ENCODE measurements at regions not wholly inside any gene's neighbourhood (a gene's known extent, or its start where the extent isn't known, plus 50 kb on each side); places are given as distances from the start of the nearest gene placed in this dataset.

DNA sequence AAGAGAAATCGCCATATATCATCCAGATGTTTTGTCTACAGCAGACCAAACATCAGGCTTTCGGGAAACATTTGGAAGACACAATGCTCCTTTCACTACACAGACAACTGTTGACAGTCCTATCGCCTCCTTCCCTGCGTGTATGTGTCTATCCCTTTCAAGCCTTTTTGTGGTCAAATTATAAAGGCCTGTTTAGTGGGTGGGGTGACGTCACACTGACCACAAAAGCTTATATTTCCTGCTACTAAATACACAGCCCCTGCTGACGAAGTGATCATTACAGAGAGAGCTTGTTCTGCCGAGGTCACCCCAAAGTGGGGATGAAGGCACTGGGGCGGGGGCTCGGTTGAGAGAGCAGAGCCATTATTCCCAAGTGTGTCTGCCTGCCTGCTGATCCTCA, 302.7 kb upstream of the TNP1 start:
- peak; percentile 79 for DNase-seq (ENCODE audit: low spot score)

- DNase-seq (ENCODE audit: low spot score): no peak
Measured at GRCh38 chr2:217160978-217161973, 301.4 kb upstream of the TNP1 start.

GRCh38 chr2:217160103-217160743, 300.4 kb upstream of the TNP1 start:
- DNase-seq (ENCODE audit: low spot score): no peak

GRCh38 chr2:217158928-217159327, 299.1 kb upstream of the TNP1 start:
- DNase-seq (ENCODE audit: low spot score): no peak

DNA sequence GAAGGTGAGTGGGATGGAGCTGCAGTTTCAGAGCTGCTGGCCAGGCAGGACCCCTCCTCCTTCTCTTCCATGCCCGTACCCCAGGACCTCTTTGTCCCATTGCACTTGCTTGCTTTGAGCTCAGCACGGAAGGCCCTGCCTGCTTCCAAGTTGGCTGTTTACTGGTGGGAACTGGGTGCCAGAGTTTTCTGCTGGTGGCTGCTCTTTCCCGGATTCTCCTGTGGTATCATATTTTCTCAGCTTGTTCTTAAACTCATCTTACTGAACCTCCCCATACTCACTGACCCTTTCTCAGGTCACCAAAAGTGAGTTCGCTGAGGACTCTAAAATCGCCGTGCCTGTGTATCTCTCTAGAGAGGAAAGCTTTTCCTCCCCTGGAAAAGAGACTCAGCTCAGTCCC, 297.7 kb upstream of the TNP1 start:
- no peak for DNase-seq (ENCODE audit: low spot score)

DNA sequence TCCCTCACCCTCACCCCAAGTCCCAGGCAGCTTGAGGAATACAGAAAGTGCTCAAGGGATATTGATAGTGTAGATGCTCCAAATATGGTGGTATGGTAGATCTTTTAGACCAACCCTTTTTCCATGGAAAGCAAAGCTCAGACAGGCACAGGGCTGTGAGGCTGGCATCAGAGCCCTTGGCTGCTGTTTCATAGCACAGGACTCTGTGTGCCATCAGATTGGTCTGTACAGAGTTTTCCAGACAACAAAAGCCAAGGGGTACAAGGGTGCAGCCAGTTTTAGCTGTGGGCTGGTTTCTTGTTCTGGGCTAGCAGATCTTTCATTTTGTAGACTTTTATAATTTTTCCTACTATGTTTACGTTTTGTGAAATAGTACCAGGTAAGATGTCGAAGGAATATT, 296.9 kb upstream of the TNP1 start:
- DNase-seq (ENCODE audit: low spot score): no peak

DNA sequence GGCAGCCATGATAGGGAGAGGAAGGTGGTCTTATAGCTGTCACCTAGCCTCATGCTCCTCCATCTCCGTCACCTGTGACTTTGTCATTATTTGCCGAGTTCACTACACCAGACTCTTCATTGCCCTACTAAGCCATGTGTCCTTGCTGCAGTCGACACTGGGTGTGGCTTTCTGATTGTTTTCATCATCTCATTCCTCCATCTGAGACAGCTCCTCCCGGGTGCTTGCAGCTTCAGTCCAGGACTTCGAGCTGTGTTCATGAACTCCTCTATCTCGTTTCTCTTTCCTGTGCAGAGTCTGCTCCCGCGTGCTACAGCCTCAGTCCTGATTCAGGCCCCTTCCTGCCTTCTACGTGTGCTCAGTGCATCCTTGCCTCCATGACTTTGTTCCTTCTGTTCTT, 295.1 kb upstream of the TNP1 start:
- no peak for DNase-seq (ENCODE audit: low spot score)

DNA sequence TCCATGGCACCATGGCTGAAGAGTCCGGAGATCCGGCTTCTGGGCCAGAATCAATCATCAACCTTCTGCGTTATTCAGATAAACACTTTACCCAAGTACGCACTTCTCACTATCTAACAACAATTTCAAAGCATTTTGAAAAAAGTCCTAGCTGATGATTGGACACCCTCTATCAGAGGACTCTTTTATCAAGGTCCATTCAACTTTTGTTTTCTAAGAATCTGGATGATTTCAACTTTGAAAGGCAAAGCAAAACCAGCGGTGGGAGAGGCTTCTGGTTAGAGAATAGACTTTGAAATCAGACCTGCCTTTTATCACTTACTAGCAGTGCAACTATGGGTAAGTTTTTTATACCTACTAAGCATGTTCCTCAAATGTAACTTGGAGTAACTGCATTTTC, 293.6 kb upstream of the TNP1 start:
- DNase-seq (ENCODE audit: low spot score): no peak

- DNase-seq (ENCODE audit: low spot score): no peak
Measured at GRCh38 chr2:217152831-217153230, 293.0 kb upstream of the TNP1 start.

DNA sequence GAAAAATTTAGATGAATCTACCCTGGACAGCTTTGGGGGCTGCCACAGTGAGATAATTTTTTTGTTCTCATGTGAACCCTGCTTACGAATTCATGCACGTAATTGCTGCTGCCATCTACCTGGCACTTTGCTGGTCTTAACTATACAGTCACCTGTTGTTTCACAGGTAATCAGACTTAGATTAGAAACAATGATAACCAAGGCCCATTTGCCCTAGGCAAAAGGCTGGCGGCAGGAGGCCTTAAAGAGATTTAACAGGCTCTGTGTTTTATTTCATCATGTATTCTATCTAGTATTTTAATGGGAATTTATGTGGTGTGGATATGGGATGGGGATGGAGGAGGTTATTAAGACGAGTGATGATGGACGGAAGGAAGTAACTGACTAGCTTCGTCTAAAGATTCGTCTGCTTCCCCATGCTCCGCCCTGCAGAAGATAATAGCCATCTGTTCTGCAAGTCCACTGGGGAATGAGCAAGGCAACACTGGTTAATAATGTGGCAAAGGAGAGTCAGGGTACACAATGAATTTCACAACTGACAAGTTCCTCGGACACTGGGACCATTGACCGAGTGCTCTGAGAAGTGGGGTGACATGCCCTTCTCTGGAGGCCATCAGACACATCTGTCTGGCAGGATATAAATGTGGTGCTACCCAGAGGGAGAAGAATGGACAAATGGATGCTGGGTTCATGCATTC, 291.8 kb upstream of the TNP1 start:
- DNase-seq (ENCODE audit: low spot score): peak; percentile 20

- DNase-seq (ENCODE audit: low spot score): no peak
Measured at GRCh38 chr2:217150236-217150635, 290.4 kb upstream of the TNP1 start.

GRCh38 chr2:217149087-217149660, 289.3 kb upstream of the TNP1 start:
- no peak for DNase-seq (ENCODE audit: low spot score)

DNA sequence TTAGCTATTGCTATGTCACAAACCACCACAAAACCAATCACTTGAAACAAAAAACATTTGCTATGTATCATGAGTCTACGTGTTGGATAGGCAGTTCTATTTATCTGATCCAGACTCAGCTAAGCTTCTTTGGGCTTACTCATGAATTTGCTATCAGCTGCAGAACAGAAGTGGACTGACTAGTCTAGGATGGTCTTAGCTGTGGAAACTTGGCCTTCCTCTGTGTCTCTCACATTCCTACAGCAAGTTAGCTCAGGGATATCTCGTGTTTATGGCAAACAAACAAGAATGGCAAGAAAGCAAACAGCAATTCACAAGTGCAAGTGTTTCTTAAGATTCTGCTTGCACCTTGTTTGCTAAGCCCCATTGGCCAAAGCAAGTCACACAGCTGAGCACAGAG, 288.0 kb upstream of the TNP1 start:
- DNase-seq (ENCODE audit: low spot score): no peak

- DNase-seq (ENCODE audit: low spot score): no peak
Measured at GRCh38 chr2:217146956-217147355, 287.1 kb upstream of the TNP1 start.

- DNase-seq (ENCODE audit: low spot score): no peak
Measured at GRCh38 chr2:217142649-217143266, 282.9 kb upstream of the TNP1 start.

DNA sequence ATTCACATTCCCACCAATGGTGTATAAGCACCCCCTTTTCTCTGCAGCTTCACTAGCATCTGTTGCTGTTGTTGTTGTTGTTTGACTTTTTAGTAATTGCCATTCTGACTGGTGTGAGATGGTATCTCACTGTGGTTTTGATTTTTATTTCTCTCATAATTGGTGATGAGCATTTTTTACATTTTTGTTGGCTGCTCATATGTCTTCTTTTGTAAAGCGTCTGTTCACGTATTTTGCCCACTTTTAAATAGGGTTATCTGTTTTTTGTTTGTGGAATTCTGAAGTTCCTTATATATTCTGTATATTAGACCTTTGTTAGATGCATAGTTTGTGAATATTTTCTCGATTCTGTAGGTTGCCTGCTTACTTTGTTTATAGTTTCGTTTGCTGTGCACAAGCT, 278.4 kb upstream of the TNP1 start:
- no peak for DNase-seq (ENCODE audit: low spot score)

GRCh38 chr2:217127744-217128143, 267.9 kb upstream of the TNP1 start:
- no peak for DNase-seq (ENCODE audit: low spot score)

GRCh38 chr2:217125014-217125413, 265.1 kb upstream of the TNP1 start:
- DNase-seq (ENCODE audit: low spot score): no peak

- DNase-seq (ENCODE audit: low spot score): no peak
Measured at GRCh38 chr2:217124050-217124449, 264.2 kb upstream of the TNP1 start.

DNA sequence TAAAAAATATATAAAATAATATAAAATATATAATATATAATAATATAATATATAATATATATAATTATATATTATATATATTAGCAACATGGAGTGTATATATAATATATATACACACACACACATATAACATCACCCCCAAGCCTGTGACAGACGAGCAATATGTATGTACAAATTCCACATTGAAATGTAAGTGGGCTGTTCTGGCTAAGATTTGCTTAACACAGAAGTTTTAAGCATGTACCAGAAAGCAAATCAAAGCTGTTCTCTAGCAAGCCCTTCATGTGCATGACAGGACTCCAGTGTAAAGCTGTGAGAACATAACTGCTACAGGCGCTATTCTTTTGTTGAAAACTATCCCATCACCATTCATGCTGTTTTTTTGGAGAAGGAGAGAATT, 261.7 kb upstream of the TNP1 start:
- DNase-seq (ENCODE audit: low spot score): no peak

DNA sequence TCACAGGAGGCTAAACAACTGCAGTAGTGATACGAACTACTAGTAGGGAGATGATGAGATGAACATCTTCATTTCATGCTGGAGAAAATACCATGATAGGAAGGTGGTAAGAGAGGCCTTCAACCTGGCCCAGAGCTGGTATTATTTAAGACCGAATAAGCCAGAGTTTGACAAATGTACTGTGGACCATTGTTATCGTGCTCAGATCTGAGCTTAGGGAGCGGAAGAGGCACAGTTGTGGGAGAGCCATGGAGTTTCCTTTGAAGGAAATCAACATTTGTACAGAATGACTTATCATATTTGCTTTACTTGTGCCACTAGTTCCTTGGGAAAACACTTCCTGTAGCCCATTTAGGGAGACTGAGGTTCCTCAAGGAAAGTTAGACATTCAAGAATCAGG, 260.6 kb upstream of the TNP1 start:
- DNase-seq (ENCODE audit: low spot score): no peak
